D341Med (cell line): ENCODE measurements at regions not wholly inside any gene's neighbourhood (a gene's known extent, or its start where the extent isn't known, plus 50 kb on each side); places are given as distances from the start of the nearest gene placed in this dataset.

Experiments used
- DNase-seq: peaks from one replicate; pipeline ENCODE4 v3.0.0; 2012; ENCODE audit warnings: low spot score

- DNase-seq = no peak
Observed at GRCh38 chrX:115493015-115493414, 68.0 kb upstream of the PLS3 start.

DNA sequence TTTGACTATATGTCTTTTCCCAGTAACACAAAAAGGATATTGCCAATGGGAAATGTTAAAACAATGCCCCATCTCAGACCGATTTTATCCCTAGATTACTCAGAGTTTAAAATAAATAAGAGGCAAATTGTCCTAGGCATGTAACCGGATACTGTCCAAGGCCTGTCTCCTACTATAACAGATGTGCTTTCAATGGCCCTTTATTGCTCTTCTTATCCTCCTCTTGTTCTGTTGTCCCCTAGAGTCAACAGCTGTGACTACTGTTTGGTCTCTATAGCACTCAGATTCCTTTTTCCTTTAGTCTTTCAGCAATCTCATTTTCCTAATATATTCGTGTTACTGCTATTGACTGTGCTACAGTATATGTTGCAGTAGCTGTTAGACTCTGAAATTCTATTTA, 66.8 kb upstream of the PLS3 start:
- no peak for DNase-seq

- DNase-seq = no peak
Observed at GRCh38 chrX:115499112-115499805, 61.7 kb upstream of the PLS3 start.

- no peak for DNase-seq
Observed at GRCh38 chrX:115503099-115503498, 57.9 kb upstream of the PLS3 start.

DNA sequence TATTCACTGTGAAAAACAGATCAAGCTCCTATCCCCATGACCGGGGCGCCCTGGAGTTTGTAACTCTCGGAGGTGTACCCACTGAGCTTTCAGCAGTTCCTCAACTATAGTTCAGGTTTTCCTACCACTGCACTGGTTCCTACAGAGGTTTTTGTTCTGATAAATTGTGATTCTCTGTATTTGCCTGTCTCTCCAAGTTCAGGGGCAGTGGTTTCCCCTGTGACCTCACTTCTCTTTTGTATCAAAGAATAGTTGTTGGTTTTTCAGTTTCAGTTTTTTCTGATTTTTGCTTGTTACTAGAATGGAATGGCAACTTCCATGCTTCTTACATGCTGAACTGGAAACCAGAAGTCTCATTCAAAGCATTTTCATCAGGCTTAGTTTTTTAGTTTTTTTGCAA, 56.8 kb upstream of the PLS3 start:
- DNase-seq = no peak
